Activated T-helper 9 cell treated with anti-CD3 and anti-CD28 coated beads, Interleukin-2, amount 50 U/mL, for 16 hours (primary cell): ENCODE measurements at regions not wholly inside any gene's neighbourhood (a gene's known extent, or its start where the extent isn't known, plus 50 kb on each side); places are given as distances from the start of the nearest gene placed in this dataset.
"Not testable (repeated sequence)": the region's sequence is repeated elsewhere in the genome, so short reads cannot be mapped to it uniquely, and the experiment has no call there.

Experiments used
- DNase-seq: peaks from one replicate; pipeline ENCODE4 v3.0.0-alpha.2; 2020; ENCODE audit warnings: low read depth

DNA sequence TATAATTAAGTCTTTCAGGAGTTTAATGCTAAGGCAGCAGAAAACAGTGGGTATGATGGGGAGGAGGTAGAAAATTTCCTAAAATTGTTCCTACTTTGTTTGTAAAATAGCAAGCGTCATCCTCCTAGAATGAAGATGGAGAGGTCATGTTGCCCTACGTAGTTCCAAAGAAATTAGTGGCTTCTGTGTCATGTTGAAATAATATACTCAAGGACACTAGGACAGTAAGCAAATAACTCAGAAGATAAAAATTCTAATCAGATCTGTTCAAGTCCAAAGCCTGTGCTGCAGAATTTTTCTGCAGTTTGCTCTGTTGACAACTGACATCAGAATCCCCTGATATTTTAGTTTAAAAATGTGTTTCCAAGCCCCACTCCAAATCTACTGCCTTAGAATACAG lies 486.3 kb downstream of the DIRAS2 start:
- DNase-seq: no peak

DNA sequence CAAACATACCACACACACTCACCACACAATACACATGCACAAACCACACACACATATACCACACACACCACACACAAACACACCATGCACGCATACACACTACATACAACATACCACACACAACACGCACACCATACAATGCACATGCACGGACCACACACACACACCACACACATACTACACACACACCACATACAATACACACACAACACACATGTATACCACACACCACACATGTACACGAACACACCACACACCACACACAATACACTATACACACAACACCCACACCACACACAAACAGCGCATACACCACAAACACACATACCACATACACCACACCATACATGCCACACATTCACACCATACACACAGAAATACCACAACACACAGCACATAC lies 480.3 kb downstream of the DIRAS2 start:
- no peak for DNase-seq

DNA sequence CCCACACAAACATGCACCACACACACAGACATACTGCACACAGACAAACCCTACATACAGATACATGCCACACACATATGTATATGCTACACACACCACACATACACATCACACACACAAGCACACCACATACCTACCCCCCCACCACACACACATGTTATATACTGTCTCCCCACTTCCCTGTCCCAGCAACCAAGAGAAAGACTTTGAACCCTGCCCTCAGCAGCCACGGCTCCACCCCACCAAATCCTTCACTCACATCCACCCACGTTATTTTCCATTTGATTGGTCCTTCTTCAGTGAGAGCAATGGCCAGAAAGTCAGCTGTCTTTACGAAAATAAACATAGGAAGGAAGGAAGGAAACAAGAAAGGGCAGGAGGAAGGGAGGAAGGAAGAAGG lies 479.8 kb downstream of the DIRAS2 start:
- DNase-seq: no peak

DNA sequence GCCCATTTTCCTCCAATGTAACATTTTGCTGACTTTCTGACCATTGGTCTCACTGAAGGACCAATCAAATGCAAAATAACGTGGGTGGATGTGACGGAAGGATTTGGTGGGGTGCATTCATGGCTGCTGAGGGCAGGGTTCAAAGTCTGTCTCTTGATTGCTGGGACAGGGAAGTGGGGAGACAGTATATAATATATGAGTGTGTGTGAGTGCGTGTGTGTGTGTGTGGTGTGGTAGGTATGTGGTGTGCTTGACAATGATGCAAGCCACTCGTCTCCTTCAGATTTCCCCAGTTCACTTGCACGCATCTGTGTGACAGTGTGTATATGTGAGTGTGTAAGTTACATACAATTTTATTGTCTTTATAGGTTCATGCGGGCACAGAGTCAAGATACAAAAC lies 477.3 kb downstream of the DIRAS2 start:
- DNase-seq: no peak

DNA sequence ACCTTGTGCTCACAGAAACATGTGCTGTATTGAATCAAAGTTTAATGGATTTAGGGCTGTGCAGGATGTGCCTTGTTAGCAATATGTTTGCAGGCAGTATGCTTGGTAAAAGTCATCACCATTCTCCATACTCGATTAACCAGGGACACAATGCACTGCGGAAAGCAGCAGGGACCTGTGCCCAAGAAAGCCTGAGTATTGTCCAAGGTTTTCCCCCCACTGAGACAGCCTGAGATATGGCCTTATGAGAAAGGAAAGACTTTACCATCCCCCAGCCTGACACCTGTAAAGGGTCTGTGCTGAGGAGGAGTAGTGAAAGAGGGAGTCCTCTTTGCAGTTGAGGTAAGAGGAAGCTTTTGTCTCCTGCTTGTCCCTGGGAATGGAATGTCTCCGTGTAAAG lies 476.2 kb downstream of the DIRAS2 start:
- not testable (repeated sequence) for DNase-seq

DNA sequence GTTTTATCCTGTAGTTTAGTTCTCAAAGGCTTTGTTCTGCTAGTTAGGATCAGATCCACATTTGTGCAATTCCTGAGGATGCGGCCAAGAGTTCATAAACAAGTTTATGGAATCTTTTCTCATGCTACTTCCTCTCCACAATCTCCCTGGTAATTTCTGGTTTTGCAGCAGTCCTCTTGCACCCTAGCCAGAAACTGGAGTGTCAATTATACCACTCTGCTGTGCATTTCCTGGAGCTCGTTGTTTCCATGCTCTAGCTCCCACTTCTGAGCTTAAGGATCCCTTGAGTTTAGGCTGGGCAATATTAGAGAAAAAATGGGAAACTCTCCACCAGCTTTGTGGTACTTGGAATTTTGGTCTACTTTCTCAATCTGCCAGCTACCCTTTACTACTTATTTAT lies 474.7 kb downstream of the DIRAS2 start:
- no peak for DNase-seq

DNA sequence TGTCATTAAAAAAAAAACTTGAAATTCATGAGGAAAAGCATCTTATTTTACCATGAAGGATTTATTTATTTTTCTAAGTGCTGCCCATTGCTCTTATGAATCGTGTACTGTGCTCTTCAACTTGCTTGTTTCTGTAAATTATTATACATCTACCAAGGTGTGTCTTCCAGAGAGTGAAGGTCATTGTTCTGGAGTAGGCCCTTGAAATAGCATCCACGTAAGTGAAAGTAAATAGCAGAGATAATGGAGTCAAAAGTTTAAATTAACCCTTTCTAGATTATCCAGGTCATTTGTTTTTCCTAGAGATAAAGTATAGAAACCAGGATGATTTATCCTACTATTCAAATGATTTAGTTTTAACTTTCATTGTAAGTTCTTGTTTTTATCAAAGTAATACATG lies 473.1 kb downstream of the DIRAS2 start:
- no peak for DNase-seq

DNA sequence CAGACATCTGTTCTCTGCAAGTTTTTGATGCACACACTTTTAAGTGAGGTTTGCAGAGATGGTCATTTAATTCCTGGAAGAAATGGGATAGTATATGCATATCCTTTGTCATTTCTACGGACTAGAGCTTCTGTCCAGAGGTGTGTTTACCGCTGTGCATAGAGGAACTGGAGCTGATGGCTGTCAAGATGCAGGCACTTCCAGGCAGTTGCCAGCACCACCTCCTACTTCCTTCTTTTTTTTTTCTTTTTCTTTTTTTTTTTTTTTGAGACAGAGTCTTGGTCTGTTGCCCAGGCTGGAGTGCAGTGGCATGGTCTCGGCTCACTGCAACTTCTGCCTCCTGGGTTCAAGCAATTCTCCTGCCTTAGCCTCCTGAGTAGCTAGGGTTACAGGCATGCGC lies 468.7 kb downstream of the DIRAS2 start:
- DNase-seq: not testable (repeated sequence)

DNA sequence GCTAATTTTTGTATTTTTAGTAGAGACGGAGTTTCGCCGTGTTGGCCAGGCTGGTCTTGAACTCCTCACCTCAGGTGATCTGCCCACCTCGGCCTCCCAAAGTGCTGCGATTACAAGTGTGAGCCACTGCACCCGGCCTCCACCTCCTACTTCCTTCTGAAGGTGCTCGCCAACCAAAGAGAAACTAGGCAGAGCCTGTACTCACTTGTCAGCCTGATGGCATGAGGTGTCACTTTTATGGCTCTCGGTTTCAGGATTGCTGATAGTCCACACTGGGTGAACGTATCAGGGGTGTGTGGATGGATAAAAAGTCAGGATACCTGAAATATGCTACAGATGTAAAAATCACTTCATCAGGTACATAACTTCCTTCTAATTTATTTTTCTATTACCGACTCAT lies 468.3 kb downstream of the DIRAS2 start:
- DNase-seq: not testable (repeated sequence)

DNA sequence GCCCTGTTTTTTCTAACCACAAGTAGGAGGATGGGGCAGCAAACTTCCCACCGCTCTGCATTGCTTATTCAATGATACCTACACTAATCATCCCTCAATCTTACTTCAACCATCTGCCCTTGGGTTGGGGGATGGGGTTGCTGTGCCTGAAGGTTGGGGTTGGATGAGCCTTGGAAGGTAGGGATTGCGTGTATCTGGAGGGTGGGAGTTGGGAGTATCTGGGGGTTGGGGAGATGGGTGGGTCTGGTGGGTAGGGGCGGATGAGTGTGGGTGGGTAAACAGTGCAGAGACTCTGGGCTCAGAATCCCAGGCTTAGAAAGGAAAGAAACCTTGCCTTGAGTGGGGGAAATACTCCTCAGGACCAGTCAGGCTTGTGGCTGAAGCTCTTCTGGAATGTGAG lies 467.4 kb downstream of the DIRAS2 start:
- DNase-seq: no peak

DNA sequence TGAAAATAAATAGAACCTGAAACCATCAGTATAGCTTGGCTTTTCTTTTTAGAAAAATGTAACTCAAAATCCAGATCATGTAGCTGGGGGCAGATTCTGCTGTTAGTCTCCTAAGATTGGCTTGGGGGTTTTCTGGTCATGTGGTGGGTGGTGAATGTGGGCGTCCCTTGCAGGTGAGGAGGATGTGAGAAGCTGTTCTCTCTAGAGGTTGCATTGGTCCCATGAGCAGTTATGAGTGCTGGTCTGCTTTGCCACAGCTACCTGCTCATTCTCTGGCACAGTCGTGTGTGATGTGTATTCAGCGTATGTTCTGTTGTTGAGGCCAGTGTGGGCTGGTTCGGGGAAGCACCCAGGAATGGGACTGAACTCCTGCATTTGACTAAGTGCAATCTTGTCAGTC lies 466.8 kb downstream of the DIRAS2 start:
- no peak for DNase-seq

DNA sequence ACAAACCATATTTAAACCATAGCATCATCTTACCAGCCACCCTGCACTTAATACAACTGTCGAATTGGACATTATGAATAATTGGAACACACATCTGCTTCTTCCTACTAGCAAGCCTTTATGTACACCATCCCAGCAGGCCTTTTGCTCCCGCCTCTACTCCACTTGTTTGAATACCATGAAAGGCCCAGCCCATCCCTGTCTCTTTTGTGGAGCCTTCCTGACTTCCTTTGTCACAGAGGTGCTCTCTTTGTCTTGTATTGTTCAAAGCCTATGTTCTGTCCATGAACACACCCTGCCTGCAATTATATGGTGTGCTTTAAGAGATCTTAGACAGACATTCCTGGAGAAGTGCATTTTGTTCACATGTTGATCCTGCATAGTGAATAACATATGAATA lies 465.7 kb downstream of the DIRAS2 start:
- no peak for DNase-seq

DNA sequence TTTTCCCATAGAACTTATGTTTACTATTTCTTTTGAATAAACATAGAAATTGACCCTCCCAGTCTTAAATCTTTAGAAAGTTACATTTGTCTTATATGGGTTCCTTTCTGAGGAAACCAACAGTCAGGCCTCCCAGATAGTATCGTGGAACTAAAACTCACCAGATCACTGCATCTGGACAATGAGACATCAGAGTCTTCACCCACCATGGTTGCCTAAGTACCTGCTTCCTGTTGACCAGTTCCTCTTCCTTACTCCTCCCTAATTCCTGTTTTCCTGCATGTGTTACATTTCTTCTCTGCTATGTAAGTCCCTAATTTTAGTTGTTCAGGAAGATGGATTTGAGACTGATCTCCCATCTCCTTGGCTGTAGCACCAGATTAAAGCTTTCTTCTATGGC lies 462.2 kb downstream of the DIRAS2 start:
- no peak for DNase-seq

DNA sequence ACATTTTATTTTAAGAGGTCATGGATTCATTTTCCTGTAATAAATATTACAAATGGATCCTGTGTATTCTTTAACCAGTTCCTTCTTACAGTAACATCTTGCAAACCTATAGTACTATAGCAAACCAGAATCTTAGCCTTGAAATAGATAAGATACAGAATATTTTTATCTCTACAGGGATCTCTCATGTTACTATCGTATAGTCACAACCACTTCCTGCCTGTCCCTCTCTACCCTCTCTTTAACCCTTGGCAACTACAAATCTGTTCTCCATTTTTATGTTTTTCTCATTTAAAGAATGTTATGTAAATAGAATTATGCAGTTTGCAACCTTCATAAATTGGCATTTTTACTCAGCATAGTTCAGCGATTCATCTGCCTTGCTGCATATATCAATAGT lies 454.0 kb downstream of the DIRAS2 start:
- no peak for DNase-seq

DNA sequence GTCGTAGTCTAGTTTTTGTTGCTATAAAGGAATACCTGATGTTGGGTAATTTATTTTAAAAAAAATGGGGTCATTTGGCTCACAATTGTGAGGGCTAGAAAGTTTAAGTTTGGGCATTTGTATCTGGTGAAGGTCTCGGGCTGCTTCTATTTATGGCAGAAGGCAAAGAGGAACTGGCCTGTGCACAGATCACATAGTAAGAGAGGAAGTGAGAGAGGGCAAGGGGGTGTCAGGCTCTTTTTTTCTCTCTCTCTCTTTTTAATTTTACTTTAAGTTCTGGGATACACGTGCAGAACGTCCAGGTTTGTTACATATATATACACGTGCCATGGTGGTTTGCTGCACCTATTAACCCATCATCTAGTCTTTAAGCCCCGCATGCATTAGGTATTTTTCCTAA lies 453.3 kb downstream of the DIRAS2 start:
- DNase-seq: no peak

DNA sequence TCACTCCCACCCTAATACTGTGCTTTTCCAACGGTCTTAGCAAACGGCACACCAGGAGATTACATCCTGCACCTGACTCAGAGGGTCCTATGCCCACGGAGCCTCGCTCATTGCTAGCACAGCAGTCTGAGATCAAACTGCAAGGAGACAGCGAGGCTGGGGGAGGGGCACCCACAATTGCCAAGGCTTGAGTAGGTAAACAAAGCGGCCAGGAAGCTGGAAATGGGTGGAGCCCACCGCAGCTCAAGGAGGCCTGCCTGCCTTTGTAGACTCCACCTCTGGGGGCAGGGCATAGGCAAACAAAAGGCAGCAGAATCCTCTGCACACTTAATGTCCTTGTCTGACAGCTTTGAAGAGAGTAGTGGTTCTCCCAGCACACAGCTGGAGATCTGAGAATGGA lies 450.2 kb downstream of the DIRAS2 start:
- peak; percentile 3 for DNase-seq

DNA sequence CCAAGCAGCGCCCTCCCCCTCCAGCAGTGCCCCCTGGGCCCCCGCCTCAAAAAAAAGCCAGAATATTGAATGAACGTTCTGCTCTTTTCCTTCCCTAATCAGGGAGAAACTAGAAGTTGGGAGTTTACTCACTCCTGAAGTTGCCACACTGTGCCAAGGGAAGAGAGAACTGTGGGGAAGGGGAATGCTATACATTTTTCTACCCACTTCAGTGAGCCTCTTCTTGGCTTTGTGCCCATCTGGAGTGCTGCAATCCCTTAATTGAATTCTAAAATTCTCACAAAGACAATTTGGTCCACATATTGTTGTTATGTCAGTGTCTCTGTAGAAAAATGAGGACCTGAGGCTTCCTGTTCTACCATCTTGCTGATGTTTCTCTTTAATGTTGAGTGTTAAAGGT lies 443.7 kb downstream of the DIRAS2 start:
- DNase-seq: no peak

DNA sequence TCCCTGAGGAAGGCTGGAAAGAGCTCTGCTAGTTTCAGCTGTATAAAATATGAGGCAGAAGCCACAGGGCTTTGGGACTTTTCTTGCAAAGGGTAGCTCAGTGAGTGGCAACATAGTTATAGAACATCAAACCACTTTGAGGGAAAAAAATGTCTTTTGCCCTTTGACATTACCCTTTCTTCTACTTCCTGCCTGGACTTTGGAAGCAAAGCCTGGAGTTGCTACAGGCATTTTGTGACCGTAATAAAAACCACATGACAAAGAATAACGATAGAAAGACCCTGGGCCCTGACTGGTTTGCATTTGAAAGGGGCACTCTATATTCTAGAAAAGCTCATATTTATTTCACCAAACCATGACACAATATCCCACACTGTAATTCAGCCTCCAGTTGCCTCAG lies 440.9 kb downstream of the DIRAS2 start:
- no peak for DNase-seq

DNA sequence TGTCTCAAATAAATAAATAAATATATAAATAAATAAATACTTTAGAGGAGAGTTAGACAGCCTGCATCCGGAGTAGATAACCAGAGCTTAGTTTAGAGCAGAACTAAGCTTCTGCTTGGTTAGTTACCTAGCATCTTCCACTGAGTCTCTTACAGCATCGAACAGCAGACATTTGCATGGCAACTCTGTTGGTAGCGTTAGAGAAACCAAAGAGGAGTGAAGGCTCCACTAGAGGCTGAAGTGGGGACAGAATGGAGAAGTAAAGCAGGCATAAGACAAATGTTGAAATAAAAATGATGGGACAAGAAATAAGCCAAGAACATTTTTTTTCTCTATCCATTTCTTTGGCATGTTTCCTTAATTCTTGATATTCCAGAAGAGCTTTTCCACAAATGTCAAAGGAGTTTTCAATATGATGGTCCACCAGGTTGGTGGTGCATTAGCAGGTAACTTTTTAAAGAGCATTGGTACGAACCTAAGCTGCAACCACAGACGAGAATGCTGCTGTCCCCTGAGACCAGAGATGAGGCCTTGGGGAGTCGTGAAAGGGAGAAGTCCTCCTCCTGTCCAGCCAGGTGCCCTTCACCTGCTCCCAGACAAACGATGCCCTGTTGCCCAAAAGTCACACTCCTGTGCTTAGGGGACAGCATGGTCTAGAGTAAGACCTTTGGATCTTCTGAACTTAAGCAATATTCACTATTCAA lies 438.3 kb downstream of the DIRAS2 start:
- no peak for DNase-seq

DNA sequence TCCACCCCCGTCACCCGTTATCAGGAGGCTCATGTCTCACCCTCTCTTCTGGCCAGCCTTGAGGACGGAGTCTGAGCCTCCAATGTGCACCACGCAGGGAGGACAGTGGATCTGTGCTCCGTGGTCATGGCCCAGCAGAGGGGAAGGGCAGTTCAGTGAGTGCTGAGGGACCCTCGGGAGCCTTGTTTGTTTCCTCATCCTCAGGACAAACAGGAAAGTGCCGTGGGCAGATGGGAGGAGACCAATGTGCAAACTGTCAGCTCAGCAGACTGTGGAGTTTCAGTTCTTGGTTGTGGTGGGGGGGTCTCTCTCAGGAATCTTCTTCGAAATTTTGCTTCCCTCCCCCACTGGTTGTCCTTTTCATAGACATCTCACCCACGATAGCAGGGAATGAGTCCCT lies 429.6 kb downstream of the DIRAS2 start:
- not testable (repeated sequence) for DNase-seq

DNA sequence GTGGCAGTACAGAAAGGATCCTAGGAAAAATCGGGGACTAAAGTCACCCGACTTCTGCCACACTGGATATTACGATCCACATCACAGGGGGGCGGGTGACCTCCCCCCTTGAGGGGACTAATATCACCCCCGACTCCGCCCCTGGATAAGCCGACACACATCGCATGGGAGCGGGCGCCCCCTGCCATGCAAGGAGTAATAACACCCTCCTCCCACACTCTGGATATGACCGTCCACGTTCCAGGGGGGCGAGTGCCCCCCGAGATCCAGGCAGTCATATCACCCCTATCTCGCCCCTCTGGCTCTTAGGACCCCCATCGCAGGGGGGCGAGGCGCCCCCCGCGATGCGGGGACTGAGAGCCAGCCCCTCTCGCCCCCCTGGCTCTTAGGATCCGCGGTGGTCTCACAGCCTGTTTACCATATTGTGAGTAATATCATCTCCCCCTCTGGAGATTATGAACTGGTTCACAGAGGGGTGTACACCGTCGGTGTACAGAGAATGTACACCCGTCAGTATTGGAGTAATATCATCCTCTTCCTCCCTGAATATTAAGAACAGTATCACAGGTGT lies 423.0 kb downstream of the DIRAS2 start:
- peak; percentile 4 for DNase-seq

DNA sequence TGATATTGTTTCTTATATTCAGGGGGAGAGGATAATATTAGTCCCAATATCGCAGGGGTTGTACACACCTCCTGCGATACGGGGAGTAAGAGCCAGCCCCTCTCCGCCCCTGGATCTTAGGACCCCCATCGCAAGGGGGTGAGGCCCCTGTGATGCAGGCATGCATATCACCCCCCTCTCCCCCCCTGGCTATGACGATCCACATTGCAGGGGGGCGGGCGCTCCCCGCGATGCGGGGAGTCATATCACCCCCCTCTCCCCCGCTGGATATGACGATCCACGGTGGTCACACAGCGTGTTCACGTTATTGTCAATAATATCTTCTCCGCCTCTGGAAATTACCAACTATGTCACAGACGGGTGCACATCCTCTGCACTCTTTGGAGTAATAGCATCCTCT lies 420.7 kb downstream of the DIRAS2 start:
- DNase-seq: not testable (repeated sequence)

DNA sequence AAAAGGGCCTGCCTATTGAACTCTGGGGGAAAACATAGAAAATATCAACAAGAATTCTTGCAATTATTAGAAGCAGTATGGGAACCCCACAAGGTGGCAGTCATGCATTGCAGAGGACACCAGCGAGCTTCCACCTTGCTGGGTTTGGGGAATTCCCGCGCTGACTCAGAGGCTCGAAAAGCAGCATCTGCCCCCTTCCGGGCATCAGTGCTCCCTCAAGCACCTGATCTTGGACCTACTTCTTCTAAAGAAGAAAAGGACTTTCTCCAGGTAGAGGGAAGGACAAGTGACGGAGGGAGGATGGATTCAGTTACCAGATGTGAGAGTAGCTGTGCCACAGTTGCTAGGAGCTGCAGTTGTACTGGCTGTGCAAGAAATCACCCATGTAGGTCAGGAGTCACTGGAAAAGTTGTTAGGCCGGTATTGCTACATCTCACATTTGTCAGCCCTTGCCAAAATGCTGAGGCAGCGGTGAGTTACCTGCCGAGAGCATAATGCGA lies 415.7 kb downstream of the DIRAS2 start:
- DNase-seq: peak; percentile 35

DNA sequence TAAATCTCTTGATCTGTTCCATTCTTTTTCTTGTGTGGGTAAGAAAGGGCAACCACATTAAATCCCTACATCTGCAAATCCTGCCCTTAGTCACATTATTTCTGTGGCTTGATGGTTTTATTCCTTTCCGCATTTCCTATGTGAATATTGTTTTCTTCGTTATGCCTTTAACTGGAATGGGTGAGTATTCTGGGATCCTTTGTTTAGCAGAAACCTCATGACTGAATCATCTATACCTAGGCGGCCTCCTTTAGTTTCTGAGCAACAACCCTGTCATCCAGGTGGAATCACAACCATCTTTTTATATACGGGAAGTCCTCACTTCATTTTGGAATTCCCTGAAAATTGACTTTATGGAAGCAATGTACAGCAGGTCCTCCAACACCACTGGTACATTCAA lies 409.5 kb downstream of the DIRAS2 start:
- DNase-seq: not testable (repeated sequence)
